ENCODE measurements at regions not wholly inside any gene's neighbourhood (a gene's known extent, or its start where the extent isn't known, plus 50 kb on each side); places are given as distances from the start of the nearest gene placed in this dataset.

GRCh38 chr3:117705011-117705410, 995.4 kb downstream of the TUSC7 start:
- H3K27me3 ChIP-seq = no peaks in the 10 kb centered on the region
- in situ Hi-C loops (cut with MboI; ENCODE audit: low pct_ligation_motif_present in 1 of 4, low pct_unique_long_range_greater_than_20kb in 1 of 4, low sequenced_read_pairs in 3 of 4) (loop anchor here in 1 of 4 donors (25.0 kb wide), 2 partner anchors 93 to 693 kb away; no protein-coding TSS in a partner anchor), intact Hi-C loops (cut with DNase I; ENCODE audit: low total_unique reads) (no loop called here)
- DNase-seq = no peak
- TF ChIP-seq, protein P1, sequence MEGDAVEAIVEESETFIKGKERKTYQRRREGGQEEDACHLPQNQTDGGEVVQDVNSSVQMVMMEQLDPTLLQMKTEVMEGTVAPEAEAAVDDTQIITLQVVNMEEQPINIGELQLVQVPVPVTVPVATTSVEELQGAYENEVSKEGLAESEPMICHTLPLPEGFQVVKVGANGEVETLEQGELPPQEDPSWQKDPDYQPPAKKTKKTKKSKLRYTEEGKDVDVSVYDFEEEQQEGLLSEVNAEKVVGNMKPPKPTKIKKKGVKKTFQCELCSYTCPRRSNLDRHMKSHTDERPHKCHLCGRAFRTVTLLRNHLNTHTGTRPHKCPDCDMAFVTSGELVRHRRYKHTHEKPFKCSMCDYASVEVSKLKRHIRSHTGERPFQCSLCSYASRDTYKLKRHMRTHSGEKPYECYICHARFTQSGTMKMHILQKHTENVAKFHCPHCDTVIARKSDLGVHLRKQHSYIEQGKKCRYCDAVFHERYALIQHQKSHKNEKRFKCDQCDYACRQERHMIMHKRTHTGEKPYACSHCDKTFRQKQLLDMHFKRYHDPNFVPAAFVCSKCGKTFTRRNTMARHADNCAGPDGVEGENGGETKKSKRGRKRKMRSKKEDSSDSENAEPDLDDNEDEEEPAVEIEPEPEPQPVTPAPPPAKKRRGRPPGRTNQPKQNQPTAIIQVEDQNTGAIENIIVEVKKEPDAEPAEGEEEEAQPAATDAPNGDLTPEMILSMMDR (IDR thresholded peaks at IDR 0.05) = no peak
- TF ChIP-seq EP300 (IDR thresholded peaks at IDR 0.05; ENCODE audit: low read depth) (no peak), POLR2AphosphoS5 (IDR thresholded peaks at IDR 0.05) (no peak), POLR2A (IDR thresholded peaks at IDR 0.05) (no peak)
- H3K4me3 ChIP-seq = no peak overlapping the region
- H3K36me3 ChIP-seq = no peaks in the 10 kb centered on the region
- 81 to 88% methylated on average over 3 of the region's 3 CpGs for WGBS, 2 donors (ENCODE audit: low coverage in 1 of 2)
- no peak overlapping the region for H3K27ac ChIP-seq
- H3K9me3 ChIP-seq = no peaks in the 10 kb centered on the region
- peaks cover 0 to 2% (median 0%) of the 10 kb centered on the region in 4 donors for H3K4me1 ChIP-seq

- 25% methylated on average over 1 of the region's 1 CpG for WGBS, 2 donors (ENCODE audit: low coverage in 1 of 2)
Measured at GRCh38 chr3:117706037-117706436, 996.5 kb downstream of the TUSC7 start.

DNA sequence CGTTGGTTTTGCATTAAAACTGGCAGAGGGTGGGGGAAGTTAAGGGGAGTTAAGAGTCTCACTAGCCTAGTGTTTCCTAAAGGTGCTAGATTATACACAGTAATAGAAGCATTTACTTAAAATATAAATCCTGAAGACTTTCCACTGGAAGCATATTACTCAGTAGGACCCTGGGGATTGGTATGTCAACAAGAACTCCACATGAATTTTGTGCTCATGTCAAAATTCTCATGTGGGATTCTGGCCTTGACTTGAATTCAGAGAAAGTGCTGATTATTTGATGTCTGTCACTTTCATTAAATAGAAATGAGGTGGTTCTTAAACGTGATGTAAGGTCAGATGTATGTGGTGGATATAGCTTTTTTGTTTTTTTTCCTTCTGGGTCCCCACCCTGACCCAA, 997.2 kb downstream of the TUSC7 start:
- DNase-seq = no peak
- TF ChIP-seq, protein P1 (IDR thresholded peaks at IDR 0.05) = no peak
- TF ChIP-seq POLR2A (IDR thresholded peaks at IDR 0.05) = no peak
- TF ChIP-seq EP300 (IDR thresholded peaks at IDR 0.05; ENCODE audit: low read depth) = no peak
- no peak for TF ChIP-seq POLR2AphosphoS5 (IDR thresholded peaks at IDR 0.05)
- Histone ChIP-seq H3K4me1 (peaks cover 0 to 2% (median 0%) of the 10 kb centered on the region in 4 donors), H3K27me3 (no peaks in the 10 kb centered on the region), H3K4me3 (no peak overlapping the region), H3K9me3 (no peaks in the 10 kb centered on the region), H3K36me3 (no peaks in the 10 kb centered on the region), H3K27ac (no peak overlapping the region)
- 40 to 52% methylated on average over 2 of the region's 2 CpGs for WGBS, 2 donors (ENCODE audit: low coverage in 1 of 2)
- in situ Hi-C loops (cut with MboI; ENCODE audit: low pct_ligation_motif_present in 1 of 4, low pct_unique_long_range_greater_than_20kb in 1 of 4, low sequenced_read_pairs in 3 of 4) = loop anchor here in 1 of 4 donors (25.0 kb wide), 2 partner anchors 94 to 694 kb away; no protein-coding TSS in a partner anchor
- intact Hi-C loops (cut with DNase I; ENCODE audit: low total_unique reads) = no loop called here

More at GRCh38 chr3:117706037-117706436, 996.5 kb downstream of the TUSC7 start:
- Histone ChIP-seq H3K4me1 (peaks cover 0 to 2% (median 0%) of the 10 kb centered on the region in 4 donors), H3K27ac (no peak overlapping the region), H3K36me3 (no peaks in the 10 kb centered on the region), H3K27me3 (no peaks in the 10 kb centered on the region), H3K4me3 (no peak overlapping the region), H3K9me3 (no peaks in the 10 kb centered on the region)
- in situ Hi-C loops (cut with MboI; ENCODE audit: low pct_ligation_motif_present in 1 of 4, low pct_unique_long_range_greater_than_20kb in 1 of 4, low sequenced_read_pairs in 3 of 4) = loop anchor here in 1 of 4 donors (25.0 kb wide), 2 partner anchors 94 to 694 kb away; no protein-coding TSS in a partner anchor
- no peak for DNase-seq
- TF ChIP-seq POLR2AphosphoS5 (IDR thresholded peaks at IDR 0.05) (no peak), EP300 (IDR thresholded peaks at IDR 0.05; ENCODE audit: low read depth) (no peak), POLR2A (IDR thresholded peaks at IDR 0.05) (no peak)
- TF ChIP-seq, protein P1 (IDR thresholded peaks at IDR 0.05) = no peak
- intact Hi-C loops (cut with DNase I; ENCODE audit: low total_unique reads) = no loop called here

- Histone ChIP-seq H3K9me3 (no peaks in the 10 kb centered on the region), H3K4me3 (no peak overlapping the region), H3K27ac (no peak overlapping the region), H3K27me3 (no peaks in the 10 kb centered on the region), H3K36me3 (no peaks in the 10 kb centered on the region), H3K4me1 (peaks cover 0 to 2% (median 0%) of the 10 kb centered on the region in 4 donors)
- no peak for DNase-seq
- 79 to 81% methylated on average over 3 of the region's 3 CpGs for WGBS, 2 donors (ENCODE audit: low coverage in 1 of 2)
- TF ChIP-seq POLR2A (IDR thresholded peaks at IDR 0.05) (no peak), POLR2AphosphoS5 (IDR thresholded peaks at IDR 0.05) (no peak), EP300 (IDR thresholded peaks at IDR 0.05; ENCODE audit: low read depth) (no peak)
- TF ChIP-seq, protein P1 (IDR thresholded peaks at IDR 0.05) = no peak
- in situ Hi-C loops (cut with MboI; ENCODE audit: low pct_ligation_motif_present in 1 of 4, low pct_unique_long_range_greater_than_20kb in 1 of 4, low sequenced_read_pairs in 3 of 4) (loop anchor here in 1 of 4 donors (25.0 kb wide), 2 partner anchors 96 to 696 kb away; no protein-coding TSS in a partner anchor), intact Hi-C loops (cut with DNase I; ENCODE audit: low total_unique reads) (no loop called here)
Measured at GRCh38 chr3:117708601-117709000, 999.0 kb downstream of the TUSC7 start.

All from transverse colon (tissue), 4 donors.